ENCODE measurements at regions not wholly inside any gene's neighbourhood (a gene's known extent, or its start where the extent isn't known, plus 50 kb on each side); places are given as distances from the start of the nearest gene placed in this dataset.

DNA sequence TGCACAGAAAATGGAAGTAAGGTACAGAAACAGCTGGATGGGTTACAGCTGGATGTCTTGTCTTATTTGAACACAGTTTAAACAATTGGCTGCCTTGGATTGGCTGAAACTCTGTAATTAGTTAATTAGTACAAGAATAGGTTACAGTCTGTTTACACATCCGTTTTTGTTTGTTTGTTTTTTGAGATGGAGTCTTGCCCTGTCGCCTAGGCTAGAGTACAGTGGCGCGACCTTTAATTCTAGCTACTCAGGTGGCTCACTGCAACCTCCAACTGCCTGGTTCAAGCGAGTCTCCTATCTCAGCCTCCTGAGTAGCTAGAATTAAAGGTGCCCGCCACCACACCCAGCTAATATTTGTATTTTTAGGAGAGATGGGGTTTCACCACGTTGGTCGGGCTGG is 368.7 kb upstream of the KLF4 start:
- CTCF ChIA-PET = no interaction called here
- Mint-ChIP-seq H3K36me3 (no peaks in the 10 kb centered on the region), H3K4me3 (no peak overlapping the region), H3K27me3 (no peaks in the 10 kb centered on the region), H3K4me1 (no peaks in the 10 kb centered on the region), H3K9me3 (ENCODE audit: low read depth) (no peaks in the 10 kb centered on the region), H3K27ac (no peak overlapping the region)
- DNase-seq (no peak), ATAC-seq (no peak)

DNA sequence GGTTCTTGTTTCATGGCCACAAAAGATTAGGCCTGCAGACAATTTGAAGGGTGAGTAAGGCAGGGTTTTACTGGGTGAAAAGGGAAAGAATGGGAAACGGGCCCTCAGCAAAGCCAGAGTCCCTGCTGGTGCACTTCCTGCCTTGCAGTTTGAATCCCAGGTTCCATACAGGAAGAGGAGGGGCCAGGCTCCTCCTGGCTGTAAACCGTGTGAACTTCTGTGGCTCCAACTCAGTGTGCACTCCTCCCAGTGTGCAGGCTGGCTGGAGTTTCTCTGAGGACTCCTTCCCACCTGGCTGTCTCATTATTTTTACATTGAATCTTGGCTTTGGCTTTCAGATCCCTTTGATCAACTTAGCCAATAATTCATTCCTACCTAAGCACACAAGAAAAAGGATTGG is 367.1 kb upstream of the KLF4 start:
- Mint-ChIP-seq H3K36me3 (no peaks in the 10 kb centered on the region), H3K4me1 (no peaks in the 10 kb centered on the region), H3K4me3 (no peak overlapping the region), H3K27me3 (no peaks in the 10 kb centered on the region), H3K27ac (no peak overlapping the region), H3K9me3 (ENCODE audit: low read depth) (no peaks in the 10 kb centered on the region)
- CTCF ChIA-PET = no interaction called here
- ATAC-seq = no peak
- DNase-seq = no peak

DNA sequence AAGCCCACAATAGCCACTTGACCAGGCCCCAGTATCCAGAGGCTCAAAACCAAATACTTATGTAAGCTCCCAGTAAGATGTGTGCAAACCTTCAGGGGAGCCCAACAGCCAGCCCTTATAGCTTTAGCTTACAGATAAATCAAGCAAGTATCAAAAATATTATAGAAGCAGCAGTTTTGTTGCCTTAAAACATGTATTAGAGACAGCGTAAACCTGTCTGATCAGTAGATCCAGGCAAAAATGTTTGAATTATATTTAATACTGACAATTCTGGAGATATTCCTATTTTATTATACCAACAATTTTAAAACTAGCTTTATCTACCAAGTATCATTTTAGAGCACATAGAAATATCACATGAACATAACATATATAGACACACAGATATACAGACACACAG is 365.6 kb upstream of the KLF4 start:
- no peaks in the 10 kb centered on the region for H3K27me3 Mint-ChIP-seq
- no peak for DNase-seq
- H3K36me3 Mint-ChIP-seq = no peaks in the 10 kb centered on the region
- CTCF ChIA-PET = no interaction called here
- no peak overlapping the region for H3K27ac Mint-ChIP-seq
- no peaks in the 10 kb centered on the region for H3K9me3 Mint-ChIP-seq (ENCODE audit: low read depth)
- ATAC-seq = no peak
- no peak overlapping the region for H3K4me3 Mint-ChIP-seq
- no peaks in the 10 kb centered on the region for H3K4me1 Mint-ChIP-seq

DNA sequence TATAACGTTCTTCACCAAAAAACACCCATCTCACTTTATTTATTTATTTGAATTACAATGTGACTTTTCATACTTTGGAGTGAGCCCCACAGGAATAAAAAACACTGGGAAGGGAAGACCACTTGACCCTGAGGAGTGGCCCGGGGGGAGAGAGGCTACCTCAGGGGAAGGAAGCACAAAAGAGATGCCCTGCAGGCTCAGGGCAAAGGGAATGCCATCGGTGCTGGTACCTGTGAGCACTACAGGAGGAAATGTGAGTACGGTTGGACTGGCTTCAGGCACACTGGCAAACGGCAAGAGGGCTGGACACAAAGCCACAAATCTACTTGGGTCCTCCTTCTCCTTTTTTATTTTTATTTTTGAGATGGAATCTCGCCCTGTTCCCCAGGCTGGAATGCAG is 363.9 kb upstream of the KLF4 start:
- no peaks in the 10 kb centered on the region for H3K36me3 Mint-ChIP-seq
- CTCF ChIA-PET = no interaction called here
- no peak overlapping the region for H3K4me3 Mint-ChIP-seq
- H3K27ac Mint-ChIP-seq = no peak overlapping the region
- H3K27me3 Mint-ChIP-seq = no peaks in the 10 kb centered on the region
- no peak for ATAC-seq
- H3K9me3 Mint-ChIP-seq (ENCODE audit: low read depth) = no peaks in the 10 kb centered on the region
- no peaks in the 10 kb centered on the region for H3K4me1 Mint-ChIP-seq
- DNase-seq = no peak

DNA sequence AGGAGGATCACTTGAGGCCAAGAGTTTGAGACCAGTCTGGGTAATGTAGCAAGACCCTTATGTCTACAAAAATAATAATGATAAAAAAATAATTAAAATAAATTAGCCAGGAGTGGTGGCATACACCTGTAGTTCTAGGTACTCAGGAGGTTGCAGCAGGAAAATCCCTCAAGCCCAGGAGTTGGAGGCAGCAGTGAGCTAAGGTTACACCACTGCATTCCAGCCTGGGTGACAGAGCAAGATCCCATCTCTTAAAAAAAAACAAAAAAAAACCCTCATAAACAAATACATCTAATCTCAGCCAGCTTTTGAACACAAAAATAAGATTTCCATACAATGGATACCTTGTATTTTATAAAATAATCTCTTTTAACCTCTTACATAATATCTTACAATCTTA is 363.3 kb upstream of the KLF4 start:
- Mint-ChIP-seq H3K36me3 (no peaks in the 10 kb centered on the region), H3K4me3 (no peak overlapping the region), H3K27me3 (no peaks in the 10 kb centered on the region), H3K27ac (no peak overlapping the region), H3K4me1 (no peaks in the 10 kb centered on the region), H3K9me3 (ENCODE audit: low read depth) (no peaks in the 10 kb centered on the region)
- ATAC-seq = no peak
- CTCF ChIA-PET = no interaction called here
- no peak for DNase-seq

DNA sequence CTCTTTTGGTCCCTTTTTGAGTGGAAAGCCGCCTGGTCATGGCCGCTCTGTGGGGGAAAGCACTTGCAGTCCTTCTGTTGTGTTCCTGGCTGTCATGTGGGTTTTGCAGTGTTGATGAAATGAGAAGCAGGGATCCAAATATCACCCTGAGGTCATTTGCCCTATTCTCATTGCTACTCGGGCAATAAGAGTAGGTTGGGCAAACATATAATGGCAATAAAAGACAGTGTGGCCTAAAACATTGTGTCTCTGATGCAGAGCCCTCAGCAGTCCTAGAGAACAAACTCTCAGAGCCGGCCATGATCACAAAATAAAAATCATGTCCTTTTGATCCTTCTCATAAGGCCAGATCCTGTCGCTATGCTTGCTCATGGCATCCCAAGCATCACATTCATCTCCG is 361.1 kb upstream of the KLF4 start:
- ATAC-seq = no peak
- CTCF ChIA-PET = no interaction called here
- peaks cover 3% of the 10 kb centered on the region for H3K9me3 Mint-ChIP-seq (ENCODE audit: low read depth)
- H3K27me3 Mint-ChIP-seq = no peaks in the 10 kb centered on the region
- H3K4me3 Mint-ChIP-seq = no peak overlapping the region
- H3K27ac Mint-ChIP-seq = no peak overlapping the region
- H3K36me3 Mint-ChIP-seq = no peaks in the 10 kb centered on the region
- no peaks in the 10 kb centered on the region for H3K4me1 Mint-ChIP-seq
- DNase-seq = no peak

DNA sequence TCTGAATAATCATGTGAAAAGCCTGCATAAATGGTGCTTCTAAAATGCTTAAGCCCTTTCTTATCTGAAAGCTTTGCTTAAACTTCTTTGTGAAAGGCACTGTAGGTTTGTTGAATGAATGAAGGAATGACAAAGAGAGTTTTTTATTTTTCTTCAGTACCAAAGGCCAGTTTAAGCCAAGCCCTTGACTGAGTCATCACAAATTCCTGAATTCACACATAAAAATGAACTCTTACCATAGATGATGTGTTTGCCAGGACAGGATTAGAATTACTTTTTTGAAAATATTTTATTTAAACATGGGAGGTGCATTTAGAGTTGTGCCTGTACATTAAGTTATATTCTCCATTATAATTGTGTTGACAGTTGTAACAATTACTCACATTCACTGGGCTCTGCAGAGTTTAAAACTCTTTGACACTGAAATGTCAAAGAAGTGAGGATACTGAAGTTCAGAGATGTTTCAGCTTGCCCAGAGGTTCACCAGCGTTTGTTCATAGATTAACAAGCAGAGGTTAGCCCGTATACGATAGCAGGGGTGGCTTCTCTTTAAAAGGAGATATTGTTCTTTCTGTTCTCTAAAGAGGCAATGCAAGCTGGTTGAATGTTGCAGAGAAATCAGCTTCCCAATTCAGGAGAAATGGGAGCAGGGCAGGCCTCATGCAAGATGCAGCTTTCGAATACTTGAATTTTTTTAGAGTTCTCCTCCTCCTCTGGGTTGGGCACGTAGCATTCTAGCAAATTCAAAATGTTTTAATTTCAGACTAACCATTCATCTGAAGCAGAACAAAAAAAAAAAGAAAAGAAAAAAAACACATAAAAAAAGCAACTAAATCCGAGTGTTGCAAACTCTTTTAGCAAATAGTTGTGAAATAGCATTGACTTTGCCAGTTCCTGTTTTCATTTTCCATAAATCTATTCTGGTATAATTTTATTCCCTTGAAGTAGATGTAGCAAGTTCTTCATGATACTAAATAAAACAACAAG is 358.7 kb upstream of the KLF4 start:
- CTCF ChIA-PET = no interaction called here
- no peak for ATAC-seq
- H3K4me1 Mint-ChIP-seq = no peaks in the 10 kb centered on the region

DNA sequence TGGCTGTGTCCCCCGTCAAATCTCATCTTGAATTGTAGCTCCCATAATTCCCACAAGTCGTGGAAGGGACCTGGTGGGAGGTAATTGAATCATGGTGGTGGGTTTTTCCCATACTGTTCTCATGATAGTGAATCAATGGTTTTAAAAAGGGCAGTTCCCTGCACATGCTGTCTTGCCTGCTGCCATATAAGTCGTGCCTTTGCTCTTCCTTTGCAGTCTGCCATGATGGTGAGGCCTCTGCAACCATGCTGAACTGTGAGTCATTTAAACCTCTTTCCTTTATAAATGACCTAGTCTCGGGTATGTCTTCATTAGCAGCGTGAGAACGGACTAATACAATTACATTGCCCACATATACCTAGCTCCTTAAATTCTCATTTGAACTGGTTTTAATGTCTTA is 353.0 kb upstream of the KLF4 start:
- H3K9me3 Mint-ChIP-seq (ENCODE audit: low read depth) = peaks cover 6% of the 10 kb centered on the region
- CTCF ChIA-PET = no interaction called here
- ATAC-seq = no peak

More for the DNA sequence above, 358.7 kb upstream of the KLF4 start:
- DNase-seq = no peak
- Mint-ChIP-seq H3K4me3 (no peak overlapping the region), H3K36me3 (no peaks in the 10 kb centered on the region), H3K27me3 (no peaks in the 10 kb centered on the region), H3K27ac (no peak overlapping the region), H3K9me3 (ENCODE audit: low read depth) (peaks cover 3% of the 10 kb centered on the region)

DNA sequence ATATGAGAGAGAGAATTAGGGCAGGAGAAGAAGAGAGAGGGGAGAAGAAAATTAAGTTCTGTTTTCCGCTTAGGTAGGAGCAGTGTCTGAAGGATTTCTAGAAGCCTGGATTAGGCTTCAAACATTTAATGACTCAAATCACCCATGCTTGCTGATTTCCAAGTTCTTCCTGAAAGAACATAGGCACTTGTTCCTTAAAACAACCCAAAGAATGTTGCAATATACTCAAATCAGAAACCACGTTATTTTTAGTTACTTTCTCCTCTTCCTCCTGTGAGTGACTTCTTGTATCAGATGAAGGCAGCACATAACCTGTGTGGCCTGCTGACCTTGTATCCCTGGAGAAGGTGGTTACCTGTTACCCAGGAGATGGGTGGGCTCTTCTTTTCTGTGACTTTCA is 351.5 kb upstream of the KLF4 start:
- ATAC-seq (no peak), DNase-seq (no peak)
- H3K4me1 Mint-ChIP-seq = no peaks in the 10 kb centered on the region
- peaks cover 8% of the 10 kb centered on the region for H3K9me3 Mint-ChIP-seq (ENCODE audit: low read depth)
- CTCF ChIA-PET = no interaction called here
- no peak overlapping the region for H3K4me3 Mint-ChIP-seq
- no peaks in the 10 kb centered on the region for H3K27me3 Mint-ChIP-seq
- no peaks in the 10 kb centered on the region for H3K36me3 Mint-ChIP-seq
- no peak overlapping the region for H3K27ac Mint-ChIP-seq

More for the DNA sequence above, 353.0 kb upstream of the KLF4 start:
- no peak for DNase-seq
- no peaks in the 10 kb centered on the region for H3K36me3 Mint-ChIP-seq
- H3K27me3 Mint-ChIP-seq = no peaks in the 10 kb centered on the region
- H3K4me3 Mint-ChIP-seq = no peak overlapping the region
- no peaks in the 10 kb centered on the region for H3K4me1 Mint-ChIP-seq
- H3K27ac Mint-ChIP-seq = no peak overlapping the region

DNA sequence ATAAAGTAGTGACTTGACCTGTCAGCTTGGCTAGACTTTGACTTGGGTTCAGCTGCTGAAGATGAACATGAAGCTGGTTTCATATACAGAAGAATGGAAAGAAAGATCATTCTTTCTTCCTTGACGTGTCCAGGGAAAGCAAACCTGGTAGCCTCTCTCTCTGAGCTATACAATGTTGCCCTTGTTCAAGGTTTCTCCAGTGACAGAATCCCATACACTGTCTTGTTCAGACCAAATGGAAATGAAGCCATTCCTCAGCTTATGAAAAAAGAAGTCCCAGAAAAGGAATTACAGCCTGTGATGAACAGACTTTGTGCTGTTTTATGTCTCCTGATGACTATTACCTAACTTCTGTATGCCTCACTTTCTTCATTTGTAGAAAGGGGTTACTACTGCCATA is 349.8 kb upstream of the KLF4 start:
- no peak overlapping the region for H3K27ac Mint-ChIP-seq
- peaks cover 7% of the 10 kb centered on the region for H3K9me3 Mint-ChIP-seq (ENCODE audit: low read depth)
- H3K36me3 Mint-ChIP-seq = no peaks in the 10 kb centered on the region
- CTCF ChIA-PET = no interaction called here
- H3K4me1 Mint-ChIP-seq = no peaks in the 10 kb centered on the region
- DNase-seq (no peak), ATAC-seq (no peak)
- H3K27me3 Mint-ChIP-seq = no peaks in the 10 kb centered on the region
- H3K4me3 Mint-ChIP-seq = no peak overlapping the region

DNA sequence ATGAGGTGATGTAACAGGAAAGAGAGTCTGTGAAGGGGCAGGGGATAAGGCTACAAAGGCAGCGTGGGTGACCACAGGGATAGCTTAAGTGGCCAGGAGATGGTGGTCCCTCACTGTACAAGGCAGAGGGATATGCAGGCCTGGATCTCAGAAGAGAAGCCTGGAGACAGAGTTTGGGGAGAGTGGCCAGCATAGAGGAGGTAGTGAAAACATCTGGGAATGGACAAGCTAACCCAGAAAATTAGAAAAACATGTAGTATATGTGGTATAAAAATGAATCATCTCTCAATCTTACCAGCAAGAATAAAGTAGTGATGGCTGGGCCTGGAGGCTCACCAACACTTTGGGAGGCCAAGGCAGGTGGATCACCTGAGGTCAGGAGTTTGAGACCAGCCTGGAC is 349.2 kb upstream of the KLF4 start:
- Mint-ChIP-seq H3K36me3 (no peaks in the 10 kb centered on the region), H3K27me3 (no peaks in the 10 kb centered on the region), H3K27ac (no peak overlapping the region), H3K4me3 (no peak overlapping the region), H3K9me3 (ENCODE audit: low read depth) (peaks cover 7% of the 10 kb centered on the region), H3K4me1 (no peaks in the 10 kb centered on the region)
- DNase-seq = no peak
- ATAC-seq = no peak
- CTCF ChIA-PET = no interaction called here

DNA sequence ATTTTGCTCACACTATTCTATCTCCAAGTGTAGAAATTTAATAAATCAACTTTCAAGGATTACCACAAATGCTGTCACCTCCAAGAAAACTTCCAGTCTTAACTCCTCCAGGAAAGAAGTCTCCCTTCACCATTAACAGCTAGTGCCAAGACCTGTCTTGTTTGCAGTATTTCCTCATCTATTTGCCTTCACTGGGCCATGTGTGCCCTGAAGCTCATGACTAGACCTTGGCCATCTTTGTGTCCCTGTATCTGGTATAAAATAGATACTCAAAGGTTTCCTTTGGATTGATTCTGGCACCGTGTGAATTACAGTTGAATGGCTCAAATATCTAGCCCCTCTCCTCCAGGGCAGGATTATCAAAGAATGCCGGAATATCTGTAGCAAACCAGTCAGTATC is 346.7 kb upstream of the KLF4 start:
- H3K27ac Mint-ChIP-seq = no peak overlapping the region
- no peaks in the 10 kb centered on the region for H3K4me1 Mint-ChIP-seq
- CTCF ChIA-PET = no interaction called here
- H3K27me3 Mint-ChIP-seq = no peaks in the 10 kb centered on the region
- no peak for DNase-seq
- H3K9me3 Mint-ChIP-seq (ENCODE audit: low read depth) = peaks cover 7% of the 10 kb centered on the region
- ATAC-seq = no peak
- no peak overlapping the region for H3K4me3 Mint-ChIP-seq
- H3K36me3 Mint-ChIP-seq = no peaks in the 10 kb centered on the region

DNA sequence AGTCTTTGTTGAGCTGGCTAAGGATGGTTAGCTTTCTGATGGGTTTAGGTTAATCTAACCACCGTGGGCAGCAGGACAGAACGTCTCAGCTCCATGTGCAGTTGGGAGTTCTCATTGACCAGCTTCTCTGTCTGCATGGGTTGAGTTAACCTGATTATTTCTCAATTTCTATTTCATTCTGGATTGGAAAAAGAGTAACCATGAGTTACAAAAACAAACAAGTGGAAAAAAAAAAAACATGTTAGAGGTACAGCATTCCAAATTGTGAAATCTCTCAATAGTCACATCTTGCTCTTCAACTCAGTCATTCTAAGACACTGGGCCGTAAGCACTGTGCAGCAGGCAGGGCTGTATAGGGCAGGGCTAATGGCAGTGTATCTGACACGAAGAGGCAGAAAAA is 343.7 kb upstream of the KLF4 start:
- Mint-ChIP-seq H3K27me3 (no peaks in the 10 kb centered on the region), H3K4me3 (no peak overlapping the region), H3K9me3 (ENCODE audit: low read depth) (peaks cover 7% of the 10 kb centered on the region), H3K4me1 (no peaks in the 10 kb centered on the region), H3K27ac (no peak overlapping the region), H3K36me3 (no peaks in the 10 kb centered on the region)
- CTCF ChIA-PET = no interaction called here
- ATAC-seq (no peak), DNase-seq (no peak)

DNA sequence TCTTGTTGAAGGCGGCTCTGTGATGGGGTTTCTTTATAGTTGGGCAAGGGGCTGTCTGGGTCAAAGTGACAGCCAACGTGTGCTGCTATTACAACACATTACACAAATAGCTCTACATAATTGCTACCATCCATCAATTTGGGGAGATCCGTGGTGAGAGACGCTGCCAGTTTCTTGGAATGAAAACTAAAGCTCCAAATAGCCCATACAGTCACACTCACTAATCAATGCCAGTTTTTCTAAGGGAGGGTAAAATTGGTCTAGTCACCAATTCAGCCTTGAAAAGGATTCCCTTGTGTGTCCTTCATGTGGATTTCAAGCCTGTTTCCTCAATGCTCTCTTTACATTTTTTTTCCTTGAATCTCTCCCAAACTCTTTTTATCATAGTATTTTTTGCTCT is 343.3 kb upstream of the KLF4 start:
- ATAC-seq (no peak), DNase-seq (no peak)
- Mint-ChIP-seq H3K36me3 (no peaks in the 10 kb centered on the region), H3K27me3 (no peaks in the 10 kb centered on the region), H3K4me3 (no peak overlapping the region), H3K9me3 (ENCODE audit: low read depth) (peaks cover 7% of the 10 kb centered on the region), H3K27ac (no peak overlapping the region), H3K4me1 (no peaks in the 10 kb centered on the region)
- CTCF ChIA-PET = no interaction called here

DNA sequence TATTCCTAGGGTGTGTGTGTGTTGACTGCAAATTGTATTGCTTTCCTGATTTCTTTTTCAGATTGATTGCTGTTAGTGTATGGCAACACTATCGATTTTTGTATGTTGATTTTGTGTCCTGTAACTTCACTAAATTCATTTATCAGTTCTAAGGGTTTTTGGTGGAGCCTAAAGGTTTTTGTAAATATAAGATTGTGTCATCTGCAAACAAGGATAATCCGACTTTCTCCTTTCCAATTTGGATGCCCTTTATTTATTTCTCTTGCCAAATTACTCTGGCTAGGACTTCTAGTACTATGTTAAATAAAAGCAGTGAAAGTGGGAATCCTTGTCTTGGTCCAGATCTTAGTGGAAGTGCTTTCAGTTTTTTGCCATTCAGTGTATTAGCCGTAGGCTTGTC is 340.9 kb upstream of the KLF4 start:
- ATAC-seq = no peak
- Mint-ChIP-seq H3K4me3 (no peak overlapping the region), H3K27me3 (no peaks in the 10 kb centered on the region), H3K9me3 (ENCODE audit: low read depth) (peaks cover 3% of the 10 kb centered on the region), H3K36me3 (no peaks in the 10 kb centered on the region), H3K27ac (no peak overlapping the region), H3K4me1 (no peaks in the 10 kb centered on the region)
- no peak for DNase-seq
- CTCF ChIA-PET = no interaction called here
